Upper lobe of right lung (tissue), 1 donor: ENCODE measurements at regions not wholly inside any gene's neighbourhood (a gene's known extent, or its start where the extent isn't known, plus 50 kb on each side); places are given as distances from the start of the nearest gene placed in this dataset.

Source experiments
- ATAC-seq: fragments of 200-7000 bp; cut with Tn5 transposase; one replicate; pipeline ENCODE4 v1.9.1; 2020; ENCODE audit warnings: mild to moderate bottlenecking, moderate library complexity
- DNase-seq: peaks from one replicate; pipeline ENCODE4 v3.0.0-alpha.2; 2020
- H3K27ac ChIP-seq: fragments of 200-600 bp; one replicate; pipeline ENCODE4 v1.8.0; 2022
- H3K27me3 ChIP-seq: fragments of 200-600 bp; one replicate; pipeline ENCODE4 v1.8.0; 2022; ENCODE audit warnings: mild to moderate bottlenecking
- H3K36me3 ChIP-seq: fragments of 200-600 bp; one replicate; pipeline ENCODE4 v1.8.0; 2022
- H3K4me1 ChIP-seq: fragments of 200-600 bp; one replicate; pipeline ENCODE4 v1.8.0; 2022
- H3K4me3 ChIP-seq: fragments of 200-600 bp; one replicate; pipeline ENCODE4 v1.8.0; 2022; ENCODE audit warnings: mild to moderate bottlenecking
- H3K9me3 ChIP-seq: fragments of 200-600 bp; one replicate; pipeline ENCODE4 v1.8.0; 2022
- intact Hi-C: fragments of 100-400 bp; cut with DNase I; formaldehyde crosslinking; loops from one replicate; pipeline ENCODE4 v1.11.0; 2022
- TF ChIP-seq, protein P1 (sequence below): fragments of 200-600 bp; IDR thresholded peaks from one replicate; pipeline ENCODE4 v1.8.0; 2022; ENCODE audit warnings: antibody characterized with exemption
- donor health status: DM: no; HTN: yes; CAD: no; lungs with severe emphysema.

DNA sequence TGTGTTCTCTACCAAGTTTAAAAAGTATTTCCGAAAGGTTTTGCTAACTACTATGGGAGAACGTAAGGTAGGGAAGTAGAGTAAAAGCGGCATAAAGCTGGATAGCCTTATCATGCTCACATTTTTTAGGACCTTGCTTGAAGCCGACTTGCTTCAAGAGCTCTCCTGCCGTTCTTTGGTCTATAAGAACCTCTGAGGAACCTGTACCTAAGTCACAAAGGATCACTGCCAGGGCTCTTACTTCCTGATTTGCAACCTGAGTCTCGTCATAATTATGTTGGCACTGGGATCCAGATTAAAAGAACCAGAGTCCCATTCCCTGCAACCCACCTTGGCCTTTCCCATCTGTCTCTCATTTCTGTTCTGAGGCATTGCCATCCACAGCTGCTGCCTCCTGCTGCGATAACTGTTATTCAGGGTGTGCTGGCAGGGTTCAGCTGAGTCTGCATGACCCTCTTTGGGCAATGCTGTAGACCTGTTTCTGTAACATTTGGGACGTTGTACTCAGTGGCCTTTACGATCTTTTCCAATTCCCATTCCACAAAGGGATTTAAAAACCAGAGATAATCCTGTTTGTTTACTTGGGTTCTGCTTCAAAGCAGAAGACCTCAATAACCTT lies 131.0 kb upstream of the UMPS start:
- no peak overlapping the region for H3K27ac ChIP-seq
- ATAC-seq: peak; percentile 31

DNA sequence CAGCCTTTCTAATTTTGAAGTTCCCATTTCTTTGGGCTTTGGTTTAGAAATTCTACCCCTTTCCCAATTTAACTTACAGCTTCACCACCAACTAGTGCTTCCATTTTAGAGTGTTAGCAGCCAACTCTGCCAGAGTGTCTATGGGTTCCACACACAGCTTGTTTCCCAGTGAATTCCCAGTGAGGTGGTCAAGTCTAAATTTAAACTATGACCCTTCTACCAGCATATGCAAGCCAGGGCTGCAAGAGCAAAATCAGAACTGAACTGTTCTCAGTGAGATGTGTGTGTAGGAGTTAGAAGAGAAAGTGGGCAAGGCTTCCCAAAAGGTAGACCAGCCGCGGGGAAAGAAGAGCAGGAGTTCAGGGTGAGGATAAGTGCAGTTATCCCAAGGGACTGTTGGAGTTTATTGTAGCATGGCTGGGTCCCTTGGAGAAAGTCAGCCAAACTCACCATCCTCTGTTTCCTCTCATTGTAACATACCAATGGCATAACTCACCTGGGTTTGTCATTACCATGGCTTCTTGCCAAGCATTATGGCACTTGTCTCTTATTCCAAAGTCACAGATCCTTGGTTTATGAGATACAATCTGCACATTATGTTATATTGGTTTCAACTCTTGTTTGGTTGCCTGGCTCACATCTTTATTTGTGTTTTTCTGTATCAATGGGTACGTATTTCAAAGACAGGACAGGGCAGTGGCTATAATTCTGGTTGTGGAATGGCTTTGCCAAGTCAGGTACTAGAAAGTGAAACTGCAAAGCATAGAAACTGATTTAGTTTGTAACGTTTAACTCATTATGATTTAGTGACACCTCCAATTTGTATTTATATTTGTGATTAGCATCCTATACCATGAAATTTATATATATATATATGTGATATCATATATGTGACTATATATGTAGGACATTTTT lies 130.2 kb upstream of the UMPS start:
- DNase-seq (no peak), ATAC-seq (no peak)
- TF ChIP-seq, protein P1, sequence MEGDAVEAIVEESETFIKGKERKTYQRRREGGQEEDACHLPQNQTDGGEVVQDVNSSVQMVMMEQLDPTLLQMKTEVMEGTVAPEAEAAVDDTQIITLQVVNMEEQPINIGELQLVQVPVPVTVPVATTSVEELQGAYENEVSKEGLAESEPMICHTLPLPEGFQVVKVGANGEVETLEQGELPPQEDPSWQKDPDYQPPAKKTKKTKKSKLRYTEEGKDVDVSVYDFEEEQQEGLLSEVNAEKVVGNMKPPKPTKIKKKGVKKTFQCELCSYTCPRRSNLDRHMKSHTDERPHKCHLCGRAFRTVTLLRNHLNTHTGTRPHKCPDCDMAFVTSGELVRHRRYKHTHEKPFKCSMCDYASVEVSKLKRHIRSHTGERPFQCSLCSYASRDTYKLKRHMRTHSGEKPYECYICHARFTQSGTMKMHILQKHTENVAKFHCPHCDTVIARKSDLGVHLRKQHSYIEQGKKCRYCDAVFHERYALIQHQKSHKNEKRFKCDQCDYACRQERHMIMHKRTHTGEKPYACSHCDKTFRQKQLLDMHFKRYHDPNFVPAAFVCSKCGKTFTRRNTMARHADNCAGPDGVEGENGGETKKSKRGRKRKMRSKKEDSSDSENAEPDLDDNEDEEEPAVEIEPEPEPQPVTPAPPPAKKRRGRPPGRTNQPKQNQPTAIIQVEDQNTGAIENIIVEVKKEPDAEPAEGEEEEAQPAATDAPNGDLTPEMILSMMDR: no peak
- no peaks in the 10 kb centered on the region for H3K9me3 ChIP-seq
- H3K4me1 ChIP-seq: no peaks in the 10 kb centered on the region
- H3K27me3 ChIP-seq: no peaks in the 10 kb centered on the region
- H3K27ac ChIP-seq: no peak overlapping the region
- no peak overlapping the region for H3K4me3 ChIP-seq
- H3K36me3 ChIP-seq: no peaks in the 10 kb centered on the region
- intact Hi-C loops: no loop called here

More for the DNA sequence above, 131.0 kb upstream of the UMPS start:
- intact Hi-C loops: no loop called here
- no peaks in the 10 kb centered on the region for H3K36me3 ChIP-seq
- DNase-seq: no peak
- H3K9me3 ChIP-seq: no peaks in the 10 kb centered on the region
- H3K4me1 ChIP-seq: no peaks in the 10 kb centered on the region
- no peak overlapping the region for H3K4me3 ChIP-seq
- TF ChIP-seq, protein P1: no peak
- H3K27me3 ChIP-seq: no peaks in the 10 kb centered on the region

DNA sequence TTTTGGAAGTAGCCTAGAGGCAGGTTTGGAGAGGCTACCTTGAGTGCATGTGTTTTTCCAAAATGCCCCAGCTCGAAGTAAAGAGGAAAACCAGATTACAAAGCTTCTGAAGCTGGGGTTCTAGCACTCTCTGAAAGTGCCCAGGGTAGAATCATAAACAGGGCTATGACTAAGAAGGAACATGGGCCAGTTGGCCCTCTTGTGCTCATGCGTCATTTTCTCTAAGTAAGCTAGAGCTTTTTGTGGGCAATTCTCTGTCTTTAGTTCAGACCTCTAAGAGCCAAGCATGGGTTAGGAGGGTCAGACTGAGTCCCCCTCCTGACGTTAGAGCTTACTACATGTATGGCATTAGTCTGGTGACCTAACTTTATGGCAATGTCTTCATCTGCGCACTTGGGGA lies 129.5 kb upstream of the UMPS start:
- H3K27me3 ChIP-seq: no peaks in the 10 kb centered on the region
- ATAC-seq (no peak), DNase-seq (no peak)
- TF ChIP-seq, protein P1: no peak
- no peaks in the 10 kb centered on the region for H3K9me3 ChIP-seq
- no peak overlapping the region for H3K4me3 ChIP-seq
- H3K36me3 ChIP-seq: no peaks in the 10 kb centered on the region
- intact Hi-C loops: no loop called here
- no peaks in the 10 kb centered on the region for H3K4me1 ChIP-seq
- no peak overlapping the region for H3K27ac ChIP-seq

DNA sequence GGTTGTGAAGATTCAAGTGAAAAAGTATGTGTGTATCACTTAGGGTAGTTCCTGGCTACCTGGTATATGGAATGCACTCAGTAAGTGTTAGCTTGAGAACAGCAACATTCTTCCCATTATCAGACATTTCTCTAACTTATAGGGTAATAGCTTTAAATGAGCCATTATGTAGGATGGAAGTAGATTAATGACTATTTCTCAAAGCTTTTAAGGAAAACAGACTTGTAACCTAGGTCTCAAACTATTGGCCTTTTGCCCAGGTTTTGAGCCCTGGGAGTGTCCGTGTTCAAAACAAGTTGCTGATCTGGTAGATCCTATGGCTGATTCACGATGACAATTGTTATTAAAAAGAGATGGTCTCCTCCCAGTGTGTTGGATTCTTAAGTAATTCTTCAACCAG lies 129.1 kb upstream of the UMPS start:
- no peak overlapping the region for H3K27ac ChIP-seq
- no peak for ATAC-seq
- no peaks in the 10 kb centered on the region for H3K27me3 ChIP-seq
- TF ChIP-seq, protein P1: no peak
- H3K4me1 ChIP-seq: no peaks in the 10 kb centered on the region
- H3K36me3 ChIP-seq: no peaks in the 10 kb centered on the region
- H3K4me3 ChIP-seq: no peak overlapping the region
- intact Hi-C loops: no loop called here
- no peaks in the 10 kb centered on the region for H3K9me3 ChIP-seq
- no peak for DNase-seq

DNA sequence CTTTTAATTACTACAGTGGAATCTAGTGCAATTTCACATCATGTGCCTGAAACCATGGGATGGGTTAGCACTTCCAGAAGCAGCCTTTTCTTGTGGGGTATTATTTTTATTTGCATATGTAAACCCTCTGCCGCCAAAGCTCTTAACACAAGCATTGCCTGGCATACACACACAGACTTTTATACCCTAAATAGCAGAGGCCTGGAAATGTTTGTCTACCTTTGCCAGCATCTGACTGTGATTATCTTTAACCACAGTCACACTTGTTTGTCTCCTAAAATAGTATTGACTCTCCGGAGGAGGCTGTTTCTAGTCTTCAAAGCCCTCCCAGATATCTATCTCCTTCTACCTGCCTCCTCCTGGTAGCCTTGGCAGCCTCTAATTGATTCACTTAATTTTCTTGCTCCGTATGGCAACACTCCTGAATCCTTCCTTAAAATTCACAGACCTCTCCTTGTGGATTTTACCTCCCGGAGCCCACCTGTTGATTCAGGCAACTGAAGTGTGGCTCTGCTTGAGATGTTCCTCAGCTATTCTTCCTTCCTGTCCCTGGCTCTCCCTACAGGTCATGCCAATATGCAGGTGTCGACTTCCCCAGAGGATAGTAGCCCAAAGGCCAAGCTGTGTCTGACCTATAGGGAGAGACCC lies 127.1 kb upstream of the UMPS start:
- no peak for DNase-seq
- ATAC-seq: no peak
- Histone ChIP-seq H3K27me3 (no peaks in the 10 kb centered on the region), H3K27ac (no peak overlapping the region), H3K36me3 (no peaks in the 10 kb centered on the region), H3K4me1 (no peaks in the 10 kb centered on the region), H3K9me3 (no peaks in the 10 kb centered on the region), H3K4me3 (no peak overlapping the region)
- intact Hi-C loops: no loop called here
- TF ChIP-seq, protein P1: no peak
